Activated CD8-positive, alpha-beta memory T cell treated with anti-CD3 and anti-CD28 coated beads for 48 hours (primary cell): ENCODE measurements at regions not wholly inside any gene's neighbourhood (a gene's known extent, or its start where the extent isn't known, plus 50 kb on each side); places are given as distances from the start of the nearest gene placed in this dataset.
"Not testable (repeated sequence)": the region's sequence is repeated elsewhere in the genome, so short reads cannot be mapped to it uniquely, and the experiment has no call there.

ENCODE experiments used
- DNase-seq, 3 experiments: peaks; one replicate each; pipeline ENCODE4 v3.0.0-alpha.2; 2020; ENCODE audit warnings: low read depth in 2 of 3, low spot score in 2 of 3

GRCh38 chr19:29014857-29015436 is 198.0 kb downstream of the UQCRFS1 start:
- no peak for DNase-seq

DNA sequence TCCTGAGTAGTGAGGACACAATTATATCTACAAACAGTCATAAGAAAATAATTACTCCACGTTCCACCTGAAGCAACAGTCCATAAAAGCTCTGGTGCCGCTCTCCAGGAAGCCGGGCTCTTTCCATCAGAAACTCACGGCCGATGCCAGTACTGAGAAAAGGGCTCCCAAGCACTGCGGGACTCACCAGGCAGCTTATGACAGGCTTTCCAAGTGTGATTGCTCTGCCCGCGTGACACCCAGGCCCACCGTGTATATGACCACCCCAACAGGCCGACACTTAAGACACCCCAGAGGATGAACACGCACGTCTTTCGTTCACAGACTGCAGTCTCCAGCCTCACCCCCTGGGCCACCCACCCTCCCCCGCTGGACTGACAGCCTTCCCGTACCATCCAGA is 199.0 kb downstream of the UQCRFS1 start:
- DNase-seq, result no peak

- DNase-seq, result no peak
Observed at GRCh38 chr19:29013325-29013724, 199.6 kb downstream of the UQCRFS1 start.

- no peak for DNase-seq
Observed at GRCh38 chr19:29012457-29012856, 200.5 kb downstream of the UQCRFS1 start.

DNA sequence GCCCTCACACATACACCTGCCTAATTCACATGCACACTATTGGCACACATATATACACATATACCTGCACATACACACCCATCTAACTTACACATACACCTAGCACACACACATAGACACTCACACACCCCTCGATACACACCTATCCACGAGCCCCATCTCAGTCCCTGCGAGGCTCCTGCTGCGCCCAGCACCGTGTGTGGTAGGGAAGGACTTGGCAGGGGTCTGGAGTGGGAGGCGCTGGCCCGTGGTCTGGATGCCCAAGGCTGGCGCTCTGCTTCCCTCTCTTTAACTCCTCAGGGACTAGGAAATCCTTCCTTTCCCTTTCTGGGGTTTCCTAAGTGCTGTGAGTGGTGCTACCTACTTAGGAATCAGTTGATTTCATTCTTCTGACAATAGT is 202.7 kb downstream of the UQCRFS1 start:
- no peak for DNase-seq

- no peak for DNase-seq
Observed at GRCh38 chr19:29006057-29006735, 206.8 kb downstream of the UQCRFS1 start.

DNA sequence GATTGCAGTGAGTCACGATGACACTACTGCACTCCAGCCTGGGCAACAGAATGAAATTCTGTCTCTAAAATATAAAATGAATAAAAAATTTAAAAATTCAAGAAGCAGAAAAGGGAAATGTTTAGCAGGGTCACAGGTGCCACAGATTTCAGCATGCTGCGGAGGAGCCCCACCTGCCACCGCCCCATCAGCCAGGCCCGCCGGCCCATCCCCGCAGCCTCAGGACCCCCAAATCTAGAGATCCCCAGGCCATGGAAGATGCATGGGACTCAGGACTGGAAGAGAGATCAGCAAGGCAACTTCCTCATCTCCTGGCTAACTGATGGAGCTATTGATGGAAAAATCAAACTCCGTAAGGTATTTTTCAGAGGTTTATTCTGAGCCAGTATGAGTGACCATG is 208.2 kb downstream of the UQCRFS1 start:
- DNase-seq, result no peak

GRCh38 chr19:29003641-29004409 is 209.1 kb downstream of the UQCRFS1 start:
- DNase-seq, result no peak

DNA sequence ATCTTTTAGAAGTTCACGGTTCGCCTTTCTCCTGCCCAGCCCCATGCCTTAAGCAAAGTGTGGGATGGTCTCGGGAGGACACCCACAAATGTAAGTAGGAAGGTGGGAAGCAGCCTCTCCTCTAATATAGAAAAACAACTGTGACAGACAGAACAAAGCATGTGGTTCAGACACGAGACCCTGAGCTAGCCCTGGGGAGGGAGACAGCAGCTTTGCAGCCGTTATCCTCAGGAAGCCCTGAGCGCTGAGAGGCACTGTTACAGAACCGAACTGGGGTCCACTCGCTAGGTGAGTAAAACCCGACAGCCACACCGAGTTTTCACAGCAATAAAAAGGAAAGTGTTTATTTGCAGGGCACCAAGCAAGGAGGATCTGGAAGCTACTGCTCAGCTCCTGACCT is 210.6 kb downstream of the UQCRFS1 start:
- DNase-seq, result no peak

- DNase-seq, result no peak
Observed at GRCh38 chr19:29001597-29002245, 211.2 kb downstream of the UQCRFS1 start.

- no peak for DNase-seq
Observed at GRCh38 chr19:29001141-29001581, 211.8 kb downstream of the UQCRFS1 start.

- no peak for DNase-seq
Observed at GRCh38 chr19:28999724-29000433, 213.1 kb downstream of the UQCRFS1 start.

GRCh38 chr19:28998974-28999373 is 214.0 kb downstream of the UQCRFS1 start:
- DNase-seq, result no peak

DNA sequence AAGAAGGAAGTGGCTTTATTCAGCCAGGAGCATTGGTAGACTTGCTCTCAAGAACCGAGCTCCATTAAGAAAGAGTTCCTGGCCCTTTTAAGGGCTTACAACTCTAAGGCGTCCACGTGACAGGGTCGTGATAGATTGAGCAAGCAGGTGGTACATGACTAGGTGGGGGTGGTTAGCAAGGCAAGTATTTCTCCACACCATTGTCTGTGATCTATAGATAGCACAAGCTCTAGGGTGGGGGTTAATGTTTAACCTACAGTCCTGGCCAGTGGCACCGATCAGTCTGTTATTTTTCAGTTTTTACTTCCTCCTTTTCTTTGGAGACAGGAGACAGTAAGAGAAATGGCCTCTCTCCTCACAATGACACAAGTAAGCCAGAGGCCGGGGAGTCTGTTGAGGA is 215.1 kb downstream of the UQCRFS1 start:
- not testable (repeated sequence) for DNase-seq

DNA sequence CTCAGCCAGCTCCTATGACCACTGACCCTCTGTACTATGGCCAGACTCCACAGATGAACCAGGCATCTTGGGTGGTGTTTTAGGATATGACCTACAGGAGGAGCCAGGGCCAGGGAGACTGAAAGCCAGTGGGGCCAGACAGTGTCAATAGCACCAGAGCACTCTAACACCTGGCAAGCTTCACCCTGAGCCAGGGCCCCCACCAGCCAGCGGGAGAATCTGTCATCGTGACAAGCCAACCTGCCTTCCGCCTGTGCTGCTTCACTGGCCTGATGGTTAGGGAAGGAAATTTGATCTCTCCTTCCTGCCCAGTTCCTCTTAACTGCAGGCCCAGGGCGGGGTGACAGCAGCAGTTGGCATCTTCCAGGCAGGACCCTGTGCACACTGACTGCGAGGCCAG is 222.4 kb downstream of the UQCRFS1 start:
- DNase-seq, result no peak

- DNase-seq, result no peak
Observed at GRCh38 chr19:28989739-28990138, 223.2 kb downstream of the UQCRFS1 start.

DNA sequence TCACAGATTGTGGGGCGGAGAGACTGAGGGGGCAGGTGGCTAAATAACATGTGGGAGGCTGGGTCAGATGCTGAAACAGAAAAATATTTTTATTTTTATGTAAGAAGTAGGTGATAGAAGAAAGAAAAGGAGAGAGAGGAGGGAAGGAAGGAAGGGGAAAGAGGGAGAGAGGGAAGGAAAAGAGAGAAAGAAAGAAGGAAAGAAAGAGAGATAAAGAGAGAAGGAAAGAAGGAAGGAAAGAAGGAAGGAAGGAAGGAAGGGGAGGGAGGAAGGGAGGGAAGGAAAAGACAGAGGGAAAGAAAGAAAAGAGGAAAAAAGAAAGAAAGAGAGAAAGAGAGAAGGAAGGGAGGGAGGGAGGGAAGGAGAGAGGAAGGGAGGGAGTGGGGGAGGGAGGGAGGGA is 224.9 kb downstream of the UQCRFS1 start:
- no peak for DNase-seq

DNA sequence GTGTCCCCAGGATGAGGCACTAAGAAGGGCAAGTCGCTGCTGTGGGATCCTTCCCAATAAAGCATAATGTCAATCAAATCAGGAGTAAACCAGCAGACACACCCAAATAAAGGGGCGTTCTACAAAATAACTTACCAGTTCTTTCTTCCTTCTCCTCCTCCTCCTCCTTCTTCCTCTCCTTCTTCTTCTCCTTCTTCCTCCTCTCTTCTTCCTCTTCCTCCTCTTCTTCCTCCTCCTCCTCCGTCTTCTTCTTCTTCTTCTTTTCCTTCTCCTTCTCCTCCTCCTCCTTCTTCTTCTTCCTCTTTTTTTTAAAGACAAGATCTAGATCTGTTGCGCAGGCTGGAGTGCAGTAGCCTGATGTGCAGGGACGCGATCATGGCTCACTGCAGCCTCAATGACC is 225.8 kb downstream of the UQCRFS1 start:
- no peak for DNase-seq

- no peak for DNase-seq
Observed at GRCh38 chr19:28985201-28985600, 227.8 kb downstream of the UQCRFS1 start.

DNA sequence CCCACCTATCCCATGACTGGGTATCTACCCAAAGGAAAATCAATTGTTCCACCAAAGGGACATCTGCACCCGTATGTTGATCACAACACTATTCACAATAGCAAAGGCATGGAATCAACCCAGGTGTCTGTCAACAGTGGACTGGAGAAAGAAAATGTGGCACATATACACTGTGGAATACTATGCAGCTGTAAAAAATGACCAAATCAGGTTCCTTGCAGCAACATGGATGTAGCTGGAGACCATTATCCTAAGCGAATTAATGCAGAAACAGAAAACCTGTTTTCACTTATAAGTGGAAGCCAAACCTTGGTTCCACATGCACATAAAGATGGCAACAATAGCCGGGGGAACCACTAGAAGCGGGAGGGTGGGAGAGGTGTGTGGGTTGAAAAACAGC is 228.6 kb downstream of the UQCRFS1 start:
- DNase-seq, result no peak

- DNase-seq, result no peak
Observed at GRCh38 chr19:28983430-28983829, 229.5 kb downstream of the UQCRFS1 start.
